ENCODE measurements at regions not wholly inside any gene's neighbourhood (a gene's known extent, or its start where the extent isn't known, plus 50 kb on each side); places are given as distances from the start of the nearest gene placed in this dataset.

DNA sequence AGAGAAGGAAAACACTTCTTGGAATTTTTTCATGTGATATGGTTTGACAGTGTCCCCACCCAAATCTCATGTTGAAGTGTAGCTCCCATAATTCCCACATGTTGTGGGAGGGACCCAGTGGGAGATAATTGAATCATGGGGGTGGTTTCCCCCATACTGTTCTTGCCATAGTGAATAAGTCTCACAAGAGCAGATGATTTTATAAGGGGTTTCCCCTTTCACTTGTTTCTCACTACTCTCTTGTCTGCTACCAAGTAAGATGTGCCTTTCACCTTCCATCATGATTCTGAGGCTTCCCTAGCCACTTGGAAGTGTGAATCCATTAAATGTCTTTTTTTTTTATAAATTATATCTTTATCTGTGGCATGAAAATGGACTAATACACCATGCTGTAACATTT is 250.7 kb downstream of the LPIN1 start:
- TF ChIP-seq, protein P1, sequence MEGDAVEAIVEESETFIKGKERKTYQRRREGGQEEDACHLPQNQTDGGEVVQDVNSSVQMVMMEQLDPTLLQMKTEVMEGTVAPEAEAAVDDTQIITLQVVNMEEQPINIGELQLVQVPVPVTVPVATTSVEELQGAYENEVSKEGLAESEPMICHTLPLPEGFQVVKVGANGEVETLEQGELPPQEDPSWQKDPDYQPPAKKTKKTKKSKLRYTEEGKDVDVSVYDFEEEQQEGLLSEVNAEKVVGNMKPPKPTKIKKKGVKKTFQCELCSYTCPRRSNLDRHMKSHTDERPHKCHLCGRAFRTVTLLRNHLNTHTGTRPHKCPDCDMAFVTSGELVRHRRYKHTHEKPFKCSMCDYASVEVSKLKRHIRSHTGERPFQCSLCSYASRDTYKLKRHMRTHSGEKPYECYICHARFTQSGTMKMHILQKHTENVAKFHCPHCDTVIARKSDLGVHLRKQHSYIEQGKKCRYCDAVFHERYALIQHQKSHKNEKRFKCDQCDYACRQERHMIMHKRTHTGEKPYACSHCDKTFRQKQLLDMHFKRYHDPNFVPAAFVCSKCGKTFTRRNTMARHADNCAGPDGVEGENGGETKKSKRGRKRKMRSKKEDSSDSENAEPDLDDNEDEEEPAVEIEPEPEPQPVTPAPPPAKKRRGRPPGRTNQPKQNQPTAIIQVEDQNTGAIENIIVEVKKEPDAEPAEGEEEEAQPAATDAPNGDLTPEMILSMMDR (IDR thresholded peaks at IDR 0.05) = no peak
- no peak for TF ChIP-seq POLR2A (IDR thresholded peaks at IDR 0.05)
